HEK293 (cell line): ENCODE measurements at regions not wholly inside any gene's neighbourhood (a gene's known extent, or its start where the extent isn't known, plus 50 kb on each side); places are given as distances from the start of the nearest gene placed in this dataset.

Experiments used
- GLI4 ChIP-seq: fragments of 450-650 bp; formaldehyde crosslinking; IDR thresholded peaks from 2 replicates; pipeline ENCODE4 v1.5.1; 2016; ENCODE audit warnings: missing biosample characterization, missing genetic modification characterization
- GLIS1 ChIP-seq: fragments of 450-650 bp; formaldehyde crosslinking; IDR thresholded peaks from 2 replicates; pipeline ENCODE4 v1.5.1; 2016; ENCODE audit warnings: missing biosample characterization, missing genetic modification characterization
- OSR2 ChIP-seq: fragments of 450-650 bp; formaldehyde crosslinking; IDR thresholded peaks from 2 replicates; pipeline ENCODE4 v1.5.1; 2016; ENCODE audit warnings: missing biosample characterization, missing genetic modification characterization
- OVOL3 ChIP-seq: fragments of 450-650 bp; formaldehyde crosslinking; IDR thresholded peaks from 2 replicates; pipeline ENCODE4 v1.5.1; 2016; ENCODE audit warnings: missing biosample characterization, missing genetic modification characterization
- PRDM2 ChIP-seq: fragments of 450-650 bp; formaldehyde crosslinking; IDR thresholded peaks from 2 replicates; pipeline ENCODE4 v1.5.1; 2016; ENCODE audit warnings: missing biosample characterization, missing genetic modification characterization, borderline replicate concordance
- SCRT1 ChIP-seq: fragments of 450-650 bp; formaldehyde crosslinking; IDR thresholded peaks from 2 replicates; pipeline ENCODE4 v1.5.1; 2016; ENCODE audit warnings: missing biosample characterization, missing genetic modification characterization, borderline replicate concordance
- SP3 ChIP-seq: fragments of 450-650 bp; formaldehyde crosslinking; IDR thresholded peaks from 2 replicates; pipeline ENCODE4 v1.5.1; 2016; ENCODE audit warnings: missing biosample characterization, missing genetic modification characterization
- ZBTB10 ChIP-seq: fragments of 450-650 bp; formaldehyde crosslinking; IDR thresholded peaks from 2 replicates; pipeline ENCODE4 v1.5.1; 2016; ENCODE audit warnings: missing biosample characterization, missing genetic modification characterization
- ZBTB11 ChIP-seq: fragments of 450-650 bp; formaldehyde crosslinking; conservative IDR thresholded peaks from 2 replicates; pipeline ENCODE4 v1.5.1; 2016; ENCODE audit warnings: low read depth, missing biosample characterization, missing genetic modification characterization
- ZBTB20 ChIP-seq: fragments of 450-650 bp; formaldehyde crosslinking; IDR thresholded peaks from 2 replicates; pipeline ENCODE4 v1.5.1; 2016; ENCODE audit warnings: missing biosample characterization, missing genetic modification characterization
- ZEB2 ChIP-seq: fragments of 450-650 bp; formaldehyde crosslinking; IDR thresholded peaks from 2 replicates; pipeline ENCODE4 v1.5.1; 2016; ENCODE audit warnings: missing biosample characterization, missing genetic modification characterization
- ZNF10 ChIP-seq: fragments of 450-650 bp; formaldehyde crosslinking; IDR thresholded peaks from 2 replicates; pipeline ENCODE4 v1.5.1; 2017; ENCODE audit warnings: missing biosample characterization, missing genetic modification characterization
- ZNF114 ChIP-seq: fragments of 450-650 bp; formaldehyde crosslinking; IDR thresholded peaks from 2 replicates; pipeline ENCODE4 v1.5.0; 2017; ENCODE audit warnings: missing biosample characterization, missing genetic modification characterization
- ZNF16 ChIP-seq: fragments of 450-650 bp; formaldehyde crosslinking; IDR thresholded peaks from 2 replicates; pipeline ENCODE4 v1.5.1; 2016; ENCODE audit warnings: low read depth, missing biosample characterization, missing genetic modification characterization
- ZNF221 ChIP-seq: fragments of 450-650 bp; formaldehyde crosslinking; IDR thresholded peaks from 2 replicates; pipeline ENCODE4 v1.5.1; 2017; ENCODE audit warnings: missing biosample characterization, missing genetic modification characterization, borderline replicate concordance
- ZNF280C ChIP-seq: fragments of 450-650 bp; formaldehyde crosslinking; IDR thresholded peaks from 2 replicates; pipeline ENCODE4 v1.5.1; 2016; ENCODE audit warnings: missing biosample characterization, missing genetic modification characterization
- ZNF350 ChIP-seq: fragments of 450-650 bp; formaldehyde crosslinking; IDR thresholded peaks from 2 replicates; pipeline ENCODE4 v1.5.0; 2017; ENCODE audit warnings: missing biosample characterization, mild to moderate bottlenecking, missing genetic modification characterization
- ZNF366 ChIP-seq: fragments of 450-650 bp; formaldehyde crosslinking; conservative IDR thresholded peaks from 2 replicates; pipeline ENCODE4 v1.5.1; 2016; ENCODE audit warnings: missing biosample characterization, missing genetic modification characterization
- ZNF391 ChIP-seq: fragments of 450-650 bp; formaldehyde crosslinking; IDR thresholded peaks from 2 replicates; pipeline ENCODE4 v1.5.1; 2016; ENCODE audit warnings: low read depth, missing biosample characterization, missing genetic modification characterization, borderline replicate concordance
- ZNF514 ChIP-seq: fragments of 450-650 bp; formaldehyde crosslinking; IDR thresholded peaks from 2 replicates; pipeline ENCODE4 v1.5.1; 2016; ENCODE audit warnings: missing biosample characterization, missing genetic modification characterization
- ZNF571 ChIP-seq: fragments of 450-650 bp; formaldehyde crosslinking; IDR thresholded peaks from 2 replicates; pipeline ENCODE4 v1.5.0; 2017; ENCODE audit warnings: missing biosample characterization, missing genetic modification characterization
- ZNF623 ChIP-seq: fragments of 450-650 bp; formaldehyde crosslinking; IDR thresholded peaks from 2 replicates; pipeline ENCODE4 v1.5.1; 2016; ENCODE audit warnings: missing biosample characterization, missing genetic modification characterization
- ZNF777 ChIP-seq: fragments of 450-650 bp; formaldehyde crosslinking; IDR thresholded peaks from 2 replicates; pipeline ENCODE4 v1.5.1; 2017; ENCODE audit warnings: missing biosample characterization, missing genetic modification characterization, borderline replicate concordance
- ZNF837 ChIP-seq: fragments of 450-650 bp; formaldehyde crosslinking; IDR thresholded peaks from 2 replicates; pipeline ENCODE4 v1.5.1; 2016; ENCODE audit warnings: missing biosample characterization, missing genetic modification characterization
- ZSCAN5A ChIP-seq: fragments of 450-650 bp; formaldehyde crosslinking; IDR thresholded peaks from 2 replicates; pipeline ENCODE4 v1.5.1; 2016; ENCODE audit warnings: missing biosample characterization, missing genetic modification characterization
- ZXDB ChIP-seq: fragments of 450-650 bp; formaldehyde crosslinking; IDR thresholded peaks from 2 replicates; pipeline ENCODE4 v1.5.1; 2016; ENCODE audit warnings: missing biosample characterization, missing genetic modification characterization

GRCh38 chr20:51959066-51959542 lies 156.8 kb upstream of the SALL4 start (continued):
- no peak for TF ChIP-seq ZNF391
- no peak for TF ChIP-seq ZNF221
- no peak for TF ChIP-seq ZNF280C (tag by site-specific recombination)
- TF ChIP-seq ZNF16 (tag by site-specific recombination), result no peak
- peak; percentile 75; the same call in 1 of the 2 replicates for TF ChIP-seq SCRT1 (tag by site-specific recombination)
- TF ChIP-seq ZNF114 (tag by site-specific recombination), result no peak
- no peak for TF ChIP-seq ZBTB11 (tag by site-specific recombination)
- no peak for TF ChIP-seq ZNF514 (tag by site-specific recombination)
- 0 out of 2 replicates have a peak, but pooled peaks have one; percentile 23 for TF ChIP-seq ZNF366 (tag by site-specific recombination)
- no peak; the same call in 1 of the 2 replicates for TF ChIP-seq ZBTB20 (tag by site-specific recombination)
- TF ChIP-seq ZNF571 (tag by site-specific recombination), result no peak
- TF ChIP-seq PRDM2 (tag by site-specific recombination), result no peak
- no peak for TF ChIP-seq ZNF10 (tag by site-specific recombination)
- no peak for TF ChIP-seq ZEB2 (tag by site-specific recombination)
- no peak for TF ChIP-seq ZNF350
- no peak for TF ChIP-seq ZBTB10 (tag by site-specific recombination)
- no peak for TF ChIP-seq SP3 (tag by site-specific recombination)
- TF ChIP-seq GLIS1 (tag by site-specific recombination), result no peak
- no peak for TF ChIP-seq ZNF837
- TF ChIP-seq OVOL3, result peak; percentile 81
- no peak for TF ChIP-seq ZSCAN5A (tag by site-specific recombination)
- peak; percentile 80 for TF ChIP-seq OSR2 (tag by site-specific recombination)
- TF ChIP-seq ZXDB, result peak; percentile 79
- no peak for TF ChIP-seq ZNF623
- TF ChIP-seq ZNF777 (tag by site-specific recombination), result no peak
- no peak for TF ChIP-seq GLI4
